ENCODE measurements at regions not wholly inside any gene's neighbourhood (a gene's known extent, or its start where the extent isn't known, plus 50 kb on each side); places are given as distances from the start of the nearest gene placed in this dataset.

GRCh38 chr3:177579419-177579818 lies 382.1 kb upstream of the TBL1XR1 start:
- no peak for TF ChIP-seq CTCF (IDR thresholded peaks at IDR 0.05; ENCODE audit: low read depth, low read length, missing control alignments)
- no peak overlapping the region for H3K4me3 ChIP-seq (ENCODE audit: low read depth, low read length)
- DNase-seq (ENCODE audit: low read depth): no peak

GRCh38 chr3:177580437-177580836 lies 383.2 kb upstream of the TBL1XR1 start:
- H3K4me3 ChIP-seq (ENCODE audit: low read depth, low read length): no peak overlapping the region
- no peak for DNase-seq (ENCODE audit: low read depth)
- no peak for TF ChIP-seq CTCF (IDR thresholded peaks at IDR 0.05; ENCODE audit: low read depth, low read length, missing control alignments)

DNA sequence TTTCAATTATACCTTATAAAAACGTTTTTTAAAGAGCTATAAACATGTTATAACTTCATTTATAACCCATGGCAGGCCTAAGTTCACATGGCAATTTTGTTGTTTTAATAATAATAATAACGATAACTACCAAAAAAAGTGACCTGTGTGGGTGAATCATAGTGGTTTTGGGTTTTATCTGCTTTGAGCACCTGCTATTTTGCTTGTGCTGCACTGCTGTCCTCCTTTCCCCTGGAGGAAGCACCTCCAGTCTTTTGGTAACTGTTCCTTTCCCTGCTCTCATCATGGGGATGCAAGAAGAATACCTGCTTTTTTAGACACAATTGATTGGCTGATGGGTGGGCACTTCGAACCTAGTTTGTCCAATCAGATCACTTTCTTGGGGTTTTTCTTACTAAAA lies 388.0 kb upstream of the TBL1XR1 start:
- DNase-seq (ENCODE audit: low read depth): no peak
- TF ChIP-seq CTCF (IDR thresholded peaks at IDR 0.05; ENCODE audit: low read depth, low read length, missing control alignments): no peak
- H3K4me3 ChIP-seq (ENCODE audit: low read depth, low read length): no peak overlapping the region

DNA sequence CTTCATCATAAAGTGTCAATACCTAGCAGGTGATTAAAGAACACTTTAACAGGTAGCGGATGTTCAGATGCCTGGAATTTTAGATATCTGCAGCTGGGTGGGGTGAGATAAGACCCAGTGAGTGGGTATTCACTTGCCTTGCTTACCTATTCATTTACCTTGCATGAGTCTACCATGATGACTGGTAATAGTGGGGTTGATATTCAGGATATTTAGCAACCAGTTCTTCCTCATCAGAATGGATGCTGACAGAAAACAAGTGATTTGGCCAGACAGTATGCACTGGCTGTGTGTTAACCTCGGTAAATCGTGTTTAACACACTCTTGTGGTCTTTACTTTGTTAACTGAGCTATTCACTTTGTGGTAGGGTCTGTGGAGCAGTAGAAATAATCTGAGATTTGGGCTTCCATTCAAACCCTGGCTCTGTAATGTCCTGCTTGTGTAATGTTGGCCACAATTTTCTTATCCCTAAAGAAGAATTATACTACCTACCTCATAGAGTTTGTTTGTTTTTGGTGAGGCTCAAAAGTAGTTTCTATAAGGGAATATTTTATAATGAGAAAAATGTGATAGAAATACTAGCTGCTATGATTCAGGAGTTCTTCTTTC lies 391.9 kb upstream of the TBL1XR1 start:
- no peak for TF ChIP-seq CTCF (IDR thresholded peaks at IDR 0.05; ENCODE audit: low read depth, low read length, missing control alignments)
- no peak overlapping the region for H3K4me3 ChIP-seq (ENCODE audit: low read depth, low read length)
- no peak for DNase-seq (ENCODE audit: low read depth)

DNA sequence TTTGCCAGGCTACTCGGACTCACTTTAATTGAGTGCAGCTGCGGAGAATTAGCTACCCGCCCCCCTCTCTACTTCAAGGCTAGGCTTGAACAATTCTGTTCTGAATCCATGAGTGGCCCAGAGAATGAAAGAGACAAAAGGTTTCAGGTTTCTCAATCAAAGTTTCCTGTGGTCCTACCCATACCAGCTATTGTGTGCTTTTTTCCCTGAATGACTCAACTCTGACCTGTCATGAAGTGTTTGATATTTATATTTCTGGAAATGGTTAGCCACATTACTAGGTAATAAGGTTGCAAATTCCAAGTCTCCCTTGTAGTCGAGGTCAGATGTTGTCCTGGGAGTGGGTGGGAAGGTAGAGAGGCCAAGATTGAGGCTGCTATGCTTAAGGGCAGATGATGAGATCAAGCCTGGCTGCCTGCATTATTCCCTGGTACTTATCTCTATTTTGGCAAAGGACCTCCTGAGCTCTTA lies 392.7 kb upstream of the TBL1XR1 start:
- DNase-seq (ENCODE audit: low read depth): no peak
- no peak for TF ChIP-seq CTCF (IDR thresholded peaks at IDR 0.05; ENCODE audit: low read depth, low read length, missing control alignments)
- H3K4me3 ChIP-seq (ENCODE audit: low read depth, low read length): no peak overlapping the region

- TF ChIP-seq CTCF (IDR thresholded peaks at IDR 0.05; ENCODE audit: low read depth, low read length, missing control alignments): no peak
- H3K4me3 ChIP-seq (ENCODE audit: low read depth, low read length): no peak overlapping the region
- DNase-seq (ENCODE audit: low read depth): no peak
Measured at GRCh38 chr3:177590826-177591225, 393.5 kb upstream of the TBL1XR1 start.

GRCh38 chr3:177591379-177591778 lies 394.1 kb upstream of the TBL1XR1 start:
- H3K4me3 ChIP-seq (ENCODE audit: low read depth, low read length): no peak overlapping the region
- no peak for TF ChIP-seq CTCF (IDR thresholded peaks at IDR 0.05; ENCODE audit: low read depth, low read length, missing control alignments)
- no peak for DNase-seq (ENCODE audit: low read depth)

Measured in GM12864 (cell line).